ENCODE measurements at regions not wholly inside any gene's neighbourhood (a gene's known extent, or its start where the extent isn't known, plus 50 kb on each side); places are given as distances from the start of the nearest gene placed in this dataset.

- Histone ChIP-seq H3K4me1 (ENCODE audit: insufficient read depth, low read length, poor library complexity, severe bottlenecking) (no peaks in the 10 kb centered on the region), H3K9me3 (ENCODE audit: low read depth, low read length, poor library complexity, severe bottlenecking) (no peaks in the 10 kb centered on the region), H3K27me3 (replicated peaks; ENCODE audit: insufficient read depth, low read depth, low read length, poor library complexity) (no peaks in the 10 kb centered on the region), H3K27ac (ENCODE audit: low read depth, low read length, poor library complexity, severe bottlenecking) (no peak overlapping the region), H3K4me3 (ENCODE audit: low read depth, low read length, poor library complexity, severe bottlenecking) (no peak overlapping the region), H3K36me3 (ENCODE audit: insufficient read depth, low read length, poor library complexity, severe bottlenecking) (no peaks in the 10 kb centered on the region)
- no TSS peak for BruUV-seq (replicated peaks)
- intact Hi-C loops (cut with micrococcal nuclease; ENCODE audit: unreplicated experiment), result no loop called here
- CTCF ChIA-PET, result no interaction called here
- POLR2A ChIA-PET (ENCODE audit: low non-redundant PET), result no interaction called here
- no peak for TF ChIP-seq CTCF (conservative IDR thresholded peaks at IDR 0.05; ENCODE audit: low read depth, low read length)
- no peak for TF ChIP-seq EZH2 (IDR thresholded peaks at IDR 0.05; ENCODE audit: borderline replicate concordance, low read depth, low read length, poor library complexity, severe bottlenecking)
- peak; percentile 13 for DNase-seq (ENCODE audit: low spot score)
Measured at GRCh38 chr6:121000381-121000780, 333.9 kb downstream of the TBC1D32 start.

GRCh38 chr6:120996340-120996739 is 337.9 kb downstream of the TBC1D32 start:
- DNase-seq (ENCODE audit: low spot score), result no peak
- intact Hi-C loops (cut with micrococcal nuclease; ENCODE audit: unreplicated experiment), result no loop called here
- no peak overlapping the region for H3K4me3 ChIP-seq (ENCODE audit: low read depth, low read length, poor library complexity, severe bottlenecking)
- BruUV-seq (replicated peaks), result no TSS peak
- H3K9me3 ChIP-seq (ENCODE audit: low read depth, low read length, poor library complexity, severe bottlenecking), result no peaks in the 10 kb centered on the region
- no peaks in the 10 kb centered on the region for H3K4me1 ChIP-seq (ENCODE audit: insufficient read depth, low read length, poor library complexity, severe bottlenecking)
- H3K27ac ChIP-seq (ENCODE audit: low read depth, low read length, poor library complexity, severe bottlenecking), result no peak overlapping the region
- CTCF ChIA-PET, result no interaction called here
- TF ChIP-seq EZH2 (IDR thresholded peaks at IDR 0.05; ENCODE audit: borderline replicate concordance, low read depth, low read length, poor library complexity, severe bottlenecking) (no peak), CTCF (conservative IDR thresholded peaks at IDR 0.05; ENCODE audit: low read depth, low read length) (no peak)
- H3K36me3 ChIP-seq (ENCODE audit: insufficient read depth, low read length, poor library complexity, severe bottlenecking), result no peaks in the 10 kb centered on the region
- POLR2A ChIA-PET (ENCODE audit: low non-redundant PET), result interaction anchor here (0.6 kb wide), 1 partner anchor 207 kb away, joined by 9 read pairs; no protein-coding TSS in a partner anchor
- peaks cover 10% of the 10 kb centered on the region for H3K27me3 ChIP-seq (replicated peaks; ENCODE audit: insufficient read depth, low read depth, low read length, poor library complexity)

GRCh38 chr6:120994573-120994967 is 339.7 kb downstream of the TBC1D32 start:
- intact Hi-C loops (cut with micrococcal nuclease; ENCODE audit: unreplicated experiment), result no loop called here
- POLR2A ChIA-PET (ENCODE audit: low non-redundant PET), result no interaction called here
- Histone ChIP-seq H3K9me3 (ENCODE audit: low read depth, low read length, poor library complexity, severe bottlenecking) (no peaks in the 10 kb centered on the region), H3K4me1 (ENCODE audit: insufficient read depth, low read length, poor library complexity, severe bottlenecking) (no peaks in the 10 kb centered on the region), H3K27ac (ENCODE audit: low read depth, low read length, poor library complexity, severe bottlenecking) (no peak overlapping the region), H3K4me3 (ENCODE audit: low read depth, low read length, poor library complexity, severe bottlenecking) (no peak overlapping the region), H3K36me3 (ENCODE audit: insufficient read depth, low read length, poor library complexity, severe bottlenecking) (no peaks in the 10 kb centered on the region), H3K27me3 (replicated peaks; ENCODE audit: insufficient read depth, low read depth, low read length, poor library complexity) (peaks cover 10% of the 10 kb centered on the region)
- no peak for TF ChIP-seq CTCF (conservative IDR thresholded peaks at IDR 0.05; ENCODE audit: low read depth, low read length)
- no peak for TF ChIP-seq EZH2 (IDR thresholded peaks at IDR 0.05; ENCODE audit: borderline replicate concordance, low read depth, low read length, poor library complexity, severe bottlenecking)
- no peak for DNase-seq (ENCODE audit: low spot score)
- CTCF ChIA-PET, result no interaction called here
- no TSS peak for BruUV-seq (replicated peaks)
